ENCODE measurements at regions not wholly inside any gene's neighbourhood (a gene's known extent, or its start where the extent isn't known, plus 50 kb on each side); places are given as distances from the start of the nearest gene placed in this dataset.

DNA sequence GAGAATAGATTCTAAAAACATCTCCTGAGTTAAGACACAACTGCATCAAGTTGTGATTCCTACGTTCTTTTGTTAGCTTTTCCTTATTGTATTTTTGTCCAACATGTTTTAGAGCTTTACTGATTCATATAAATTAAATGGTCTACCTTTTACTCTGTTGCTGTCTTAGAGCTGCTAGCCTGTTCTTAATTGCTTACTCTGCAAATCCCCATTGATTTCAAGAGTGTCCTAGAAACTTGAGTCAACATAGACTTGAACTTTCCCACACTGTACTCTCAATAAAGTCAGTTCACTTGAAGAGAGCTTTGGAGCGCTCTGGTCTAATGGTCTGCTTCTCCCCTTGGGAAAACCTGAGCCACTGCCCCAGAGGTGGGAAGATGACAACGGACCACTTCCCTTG, 343.9 kb downstream of the CCER1 start:
- Histone ChIP-seq H3K36me3 (ENCODE audit: control insufficient read depth, low read length) (no peaks in the 10 kb centered on the region), H3F3A (ENCODE audit: control insufficient read depth, insufficient read depth) (no peaks in the 10 kb centered on the region), H3K4me2 (ENCODE audit: low read length) (no peak overlapping the region), H3K4me3 (ENCODE audit: low read length) (no peak overlapping the region), H3K9me2 (replicated peaks; ENCODE audit: control insufficient read depth, low read length) (no peaks in the 10 kb centered on the region), H3K27ac (ENCODE audit: low read depth, low read length) (no peak overlapping the region), H3K4me1 (ENCODE audit: control insufficient read depth, low read length) (no peaks in the 10 kb centered on the region), H4K20me1 (ENCODE audit: control insufficient read depth, insufficient read depth, low read depth, low read length) (no peaks in the 10 kb centered on the region), H3K27me3 (ENCODE audit: control insufficient read depth, low read length) (no peaks in the 10 kb centered on the region), H3K9me3 (ENCODE audit: control insufficient read depth, insufficient read depth, low read length) (no peaks in the 10 kb centered on the region), H3K79me2 (ENCODE audit: control insufficient read depth, low read length) (no peaks in the 10 kb centered on the region)
- TF ChIP-seq, protein P1, sequence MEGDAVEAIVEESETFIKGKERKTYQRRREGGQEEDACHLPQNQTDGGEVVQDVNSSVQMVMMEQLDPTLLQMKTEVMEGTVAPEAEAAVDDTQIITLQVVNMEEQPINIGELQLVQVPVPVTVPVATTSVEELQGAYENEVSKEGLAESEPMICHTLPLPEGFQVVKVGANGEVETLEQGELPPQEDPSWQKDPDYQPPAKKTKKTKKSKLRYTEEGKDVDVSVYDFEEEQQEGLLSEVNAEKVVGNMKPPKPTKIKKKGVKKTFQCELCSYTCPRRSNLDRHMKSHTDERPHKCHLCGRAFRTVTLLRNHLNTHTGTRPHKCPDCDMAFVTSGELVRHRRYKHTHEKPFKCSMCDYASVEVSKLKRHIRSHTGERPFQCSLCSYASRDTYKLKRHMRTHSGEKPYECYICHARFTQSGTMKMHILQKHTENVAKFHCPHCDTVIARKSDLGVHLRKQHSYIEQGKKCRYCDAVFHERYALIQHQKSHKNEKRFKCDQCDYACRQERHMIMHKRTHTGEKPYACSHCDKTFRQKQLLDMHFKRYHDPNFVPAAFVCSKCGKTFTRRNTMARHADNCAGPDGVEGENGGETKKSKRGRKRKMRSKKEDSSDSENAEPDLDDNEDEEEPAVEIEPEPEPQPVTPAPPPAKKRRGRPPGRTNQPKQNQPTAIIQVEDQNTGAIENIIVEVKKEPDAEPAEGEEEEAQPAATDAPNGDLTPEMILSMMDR (IDR thresholded peaks at IDR 0.05; ENCODE audit: low read depth, low read length, poor library complexity, severe bottlenecking): no peak
- TF ChIP-seq EZH2phosphoT487 (IDR thresholded peaks at IDR 0.05; ENCODE audit: borderline replicate concordance, low read length): no peak

DNA sequence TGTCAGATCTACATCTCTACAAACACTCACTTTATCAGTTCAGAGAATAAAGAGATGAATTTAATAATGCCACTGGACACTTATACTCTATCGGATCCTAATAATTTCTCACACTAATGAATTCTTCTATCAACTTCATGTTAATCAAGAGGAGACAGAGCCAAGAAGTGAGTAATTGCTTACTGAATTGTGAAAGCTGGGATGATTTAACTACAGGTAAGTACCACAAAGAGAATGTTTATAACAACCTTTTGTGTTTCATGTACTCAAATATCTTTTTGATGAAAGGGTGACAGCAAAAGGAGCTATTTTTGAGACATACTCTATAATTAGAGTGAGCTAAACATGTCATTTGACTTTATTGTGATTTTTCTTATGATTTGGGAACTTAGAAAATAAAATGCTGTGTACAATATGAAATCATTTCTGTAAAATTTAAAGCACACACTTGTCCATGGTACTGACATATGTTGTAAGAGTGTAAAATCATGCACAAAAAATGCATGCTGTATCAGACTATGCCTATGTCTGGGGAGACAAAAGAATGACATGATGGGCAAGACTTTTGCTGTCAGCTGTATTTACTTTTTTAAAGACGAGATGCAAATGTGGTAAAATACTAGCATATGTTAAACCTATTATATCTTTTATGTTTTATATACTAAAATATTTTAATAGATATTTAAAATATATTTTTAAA, 361.2 kb downstream of the CCER1 start:
- Histone ChIP-seq H3K9me3 (ENCODE audit: control insufficient read depth, insufficient read depth, low read length) (no peaks in the 10 kb centered on the region), H3F3A (ENCODE audit: control insufficient read depth, insufficient read depth) (no peaks in the 10 kb centered on the region), H3K36me3 (ENCODE audit: control insufficient read depth, low read length) (no peaks in the 10 kb centered on the region), H3K4me1 (ENCODE audit: control insufficient read depth, low read length) (no peaks in the 10 kb centered on the region), H3K27ac (ENCODE audit: low read depth, low read length) (no peak overlapping the region), H3K4me3 (ENCODE audit: low read length) (no peak overlapping the region), H3K9me2 (replicated peaks; ENCODE audit: control insufficient read depth, low read length) (no peaks in the 10 kb centered on the region), H3K4me2 (ENCODE audit: low read length) (no peak overlapping the region), H3K79me2 (ENCODE audit: control insufficient read depth, low read length) (no peaks in the 10 kb centered on the region), H4K20me1 (ENCODE audit: control insufficient read depth, insufficient read depth, low read depth, low read length) (no peaks in the 10 kb centered on the region), H3K27me3 (ENCODE audit: control insufficient read depth, low read length) (no peaks in the 10 kb centered on the region)
- TF ChIP-seq, protein P1 (IDR thresholded peaks at IDR 0.05; ENCODE audit: low read depth, low read length, poor library complexity, severe bottlenecking): no peak
- TF ChIP-seq EZH2phosphoT487 (IDR thresholded peaks at IDR 0.05; ENCODE audit: borderline replicate concordance, low read length): no peak

DNA sequence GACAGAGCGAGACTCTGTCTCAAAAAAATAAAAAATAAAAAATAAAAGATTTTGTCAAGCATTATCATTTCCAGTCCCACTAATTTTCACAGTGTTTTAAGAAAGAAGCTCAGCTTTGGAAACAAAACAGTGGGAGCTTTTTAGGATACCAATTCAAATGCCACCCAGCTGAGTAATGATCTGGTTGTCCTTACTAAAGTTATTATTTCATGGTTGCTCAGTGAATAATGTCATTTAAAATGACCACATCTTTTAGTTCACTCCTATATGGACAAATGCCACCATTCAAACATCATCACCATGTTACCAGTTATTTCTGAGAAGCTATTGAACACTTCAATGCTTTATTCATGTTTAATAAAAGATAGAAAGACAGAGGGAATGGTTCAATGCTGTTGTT, 365.0 kb downstream of the CCER1 start:
- Histone ChIP-seq H3K4me1 (ENCODE audit: control insufficient read depth, low read length) (no peaks in the 10 kb centered on the region), H3F3A (ENCODE audit: control insufficient read depth, insufficient read depth) (no peaks in the 10 kb centered on the region), H3K4me2 (ENCODE audit: low read length) (no peak overlapping the region), H3K79me2 (ENCODE audit: control insufficient read depth, low read length) (no peaks in the 10 kb centered on the region), H3K27me3 (ENCODE audit: control insufficient read depth, low read length) (no peaks in the 10 kb centered on the region), H3K27ac (ENCODE audit: low read depth, low read length) (no peak overlapping the region), H3K36me3 (ENCODE audit: control insufficient read depth, low read length) (no peaks in the 10 kb centered on the region), H3K9me2 (replicated peaks; ENCODE audit: control insufficient read depth, low read length) (no peaks in the 10 kb centered on the region; the same call in 1 of the 2 replicates), H3K9me3 (ENCODE audit: control insufficient read depth, insufficient read depth, low read length) (no peaks in the 10 kb centered on the region), H3K4me3 (ENCODE audit: low read length) (no peak overlapping the region), H4K20me1 (ENCODE audit: control insufficient read depth, insufficient read depth, low read depth, low read length) (no peaks in the 10 kb centered on the region)
- TF ChIP-seq, protein P1 (IDR thresholded peaks at IDR 0.05; ENCODE audit: low read depth, low read length, poor library complexity, severe bottlenecking): no peak
- TF ChIP-seq EZH2phosphoT487 (IDR thresholded peaks at IDR 0.05; ENCODE audit: borderline replicate concordance, low read length): no peak
